HG03460 (cell line): ENCODE measurements at regions not wholly inside any gene's neighbourhood (a gene's known extent, or its start where the extent isn't known, plus 50 kb on each side); places are given as distances from the start of the nearest gene placed in this dataset.
"Not testable (repeated sequence)": the region's sequence is repeated elsewhere in the genome, so short reads cannot be mapped to it uniquely, and the experiment has no call there.

Experiments
- ATAC-seq: cut with Tn5 transposase; IDR thresholded peaks from one replicate; pipeline ENCODE4 v1.9.1; 2021; ENCODE audit not compliant: unreplicated experiment

- ATAC-seq = no peak
These were observed 234.6 kb upstream of the FANCL start for GRCh38 chr2:58475756-58476155.

- ATAC-seq = no peak
These were observed 232.0 kb upstream of the FANCL start for GRCh38 chr2:58473165-58473564.

- no peak for ATAC-seq
These were observed 225.7 kb upstream of the FANCL start for GRCh38 chr2:58466804-58467203.

GRCh38 chr2:58466021-58466420, 224.9 kb upstream of the FANCL start:
- ATAC-seq = not testable (repeated sequence)

GRCh38 chr2:58460670-58461069, 219.5 kb upstream of the FANCL start:
- no peak for ATAC-seq

GRCh38 chr2:58449286-58450010, 208.3 kb upstream of the FANCL start:
- peak; percentile 93 for ATAC-seq

- ATAC-seq = no peak
These were observed 207.7 kb upstream of the FANCL start for GRCh38 chr2:58448845-58449244.

- no peak for ATAC-seq
These were observed 207.0 kb upstream of the FANCL start for GRCh38 chr2:58448065-58448507.

GRCh38 chr2:58447586-58447985, 206.5 kb upstream of the FANCL start:
- no peak for ATAC-seq

GRCh38 chr2:58441643-58442042, 200.5 kb upstream of the FANCL start:
- ATAC-seq = no peak

- no peak for ATAC-seq
These were observed 195.7 kb upstream of the FANCL start for GRCh38 chr2:58436872-58437271.

GRCh38 chr2:58435246-58435645, 194.1 kb upstream of the FANCL start:
- ATAC-seq = no peak

- ATAC-seq = no peak
These were observed 193.6 kb upstream of the FANCL start for GRCh38 chr2:58434692-58435091.

GRCh38 chr2:58432491-58433170, 191.5 kb upstream of the FANCL start:
- ATAC-seq = no peak

- no peak for ATAC-seq
These were observed 188.1 kb upstream of the FANCL start for GRCh38 chr2:58429014-58429875.

- ATAC-seq = no peak
These were observed 187.2 kb upstream of the FANCL start for GRCh38 chr2:58428096-58429013.

- ATAC-seq = no peak
These were observed 186.5 kb upstream of the FANCL start for GRCh38 chr2:58427572-58428095.

- no peak for ATAC-seq
These were observed 184.2 kb upstream of the FANCL start for GRCh38 chr2:58425368-58425767.

- no peak for ATAC-seq
These were observed 178.9 kb upstream of the FANCL start for GRCh38 chr2:58419983-58420382.

GRCh38 chr2:58416696-58417095, 175.6 kb upstream of the FANCL start:
- ATAC-seq = no peak
